Skeletal muscle tissue (tissue), 3 donors: ENCODE measurements at regions not wholly inside any gene's neighbourhood (a gene's known extent, or its start where the extent isn't known, plus 50 kb on each side); places are given as distances from the start of the nearest gene placed in this dataset.

Experiments used
- H3K27ac ChIP-seq: one replicate; pipeline ENCODE4 v1.7.0; 2013; ENCODE audit warnings: mild to moderate bottlenecking, low read depth, low read length, inconsistent platforms
- H3K27me3 ChIP-seq, 3 donors: one replicate each; pipeline ENCODE4 v1.7.0; 2013; ENCODE audit warnings: low read length in 3 of 3; ENCODE audit not compliant: control insufficient read depth in 3 of 3, insufficient read depth in 3 of 3
- H3K36me3 ChIP-seq, 3 donors: one replicate each; pipeline ENCODE4 v1.7.0; 2013; ENCODE audit warnings: low read length in 3 of 3; ENCODE audit not compliant: control insufficient read depth in 3 of 3, insufficient read depth in 3 of 3
- H3K4me1 ChIP-seq, 3 donors: one replicate each; pipeline ENCODE4 v1.7.0; 2013; ENCODE audit warnings: low read length in 3 of 3, mild to moderate bottlenecking in 3 of 3; ENCODE audit not compliant: control insufficient read depth in 3 of 3, insufficient read depth in 3 of 3
- H3K4me3 ChIP-seq, 3 donors: one replicate each; pipeline ENCODE4 v1.7.0; 2013; ENCODE audit warnings: low read length in 3 of 3
- H3K9ac ChIP-seq, 3 donors: one replicate each; pipeline ENCODE4 v1.7.0; 2013; ENCODE audit warnings: low read length in 3 of 3, mild to moderate bottlenecking in 3 of 3, moderate library complexity in 2 of 3, low read depth in 1 of 3
- H3K9me3 ChIP-seq, 3 donors: one replicate each; pipeline ENCODE4 v1.7.0; 2013; ENCODE audit warnings: low read length in 3 of 3; ENCODE audit not compliant: control insufficient read depth in 3 of 3
- donor health status: Osteomylitis.

DNA sequence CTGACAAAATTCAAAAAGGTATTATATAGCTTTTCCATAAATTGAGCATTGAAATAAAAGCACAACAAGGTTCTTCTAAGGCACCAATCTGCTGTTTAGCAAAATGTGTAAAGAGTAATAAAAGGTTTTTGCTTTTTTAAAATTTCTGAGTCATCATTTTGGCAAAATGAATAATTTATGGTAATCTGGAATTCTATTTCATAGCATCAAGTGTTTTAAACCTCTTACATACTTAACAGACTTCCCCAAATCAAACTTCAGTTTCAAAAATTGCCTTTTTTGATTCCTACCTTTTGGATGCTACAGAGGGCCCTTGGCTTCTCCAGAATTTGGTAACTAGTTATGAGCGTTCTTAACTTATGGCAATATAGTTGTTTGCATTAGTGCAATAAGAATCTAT is 154.0 kb upstream of the ELAC2 start:
- Histone ChIP-seq H3K36me3 (no peaks in the 10 kb centered on the region), H3K4me1 (no peaks in the 10 kb centered on the region), H3K27ac (no peak overlapping the region), H3K4me3 (no peak overlapping the region), H3K27me3 (no peaks in the 10 kb centered on the region), H3K9me3 (peaks cover 8 to 14% (median 11%) of the 10 kb centered on the region in 3 donors), H3K9ac (no peak overlapping the region)

DNA sequence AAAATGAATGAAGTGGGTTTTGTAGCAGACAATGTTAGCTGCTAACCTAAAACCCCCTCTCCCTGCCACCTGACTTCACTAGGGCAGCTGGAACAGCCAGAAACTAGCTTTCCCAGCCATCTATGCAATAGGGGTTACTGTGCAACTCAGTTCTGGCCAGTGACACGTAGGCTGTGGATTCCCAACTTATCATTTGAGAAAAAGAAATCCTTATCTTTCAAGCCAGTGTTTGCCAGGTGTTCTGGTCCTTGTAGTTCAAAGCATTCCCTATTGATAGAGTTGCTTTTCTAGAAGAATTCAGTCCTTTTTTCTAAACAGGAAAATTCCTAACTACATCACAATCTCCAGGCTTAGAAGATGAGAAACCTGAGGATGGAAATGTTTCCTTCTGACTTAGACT is 144.5 kb upstream of the ELAC2 start:
- Histone ChIP-seq H3K9me3 (no peaks in the 10 kb centered on the region), H3K4me3 (no peak overlapping the region), H3K4me1 (no peaks in the 10 kb centered on the region), H3K9ac (no peak overlapping the region), H3K27me3 (no peaks in the 10 kb centered on the region), H3K36me3 (no peaks in the 10 kb centered on the region), H3K27ac (no peak overlapping the region)

DNA sequence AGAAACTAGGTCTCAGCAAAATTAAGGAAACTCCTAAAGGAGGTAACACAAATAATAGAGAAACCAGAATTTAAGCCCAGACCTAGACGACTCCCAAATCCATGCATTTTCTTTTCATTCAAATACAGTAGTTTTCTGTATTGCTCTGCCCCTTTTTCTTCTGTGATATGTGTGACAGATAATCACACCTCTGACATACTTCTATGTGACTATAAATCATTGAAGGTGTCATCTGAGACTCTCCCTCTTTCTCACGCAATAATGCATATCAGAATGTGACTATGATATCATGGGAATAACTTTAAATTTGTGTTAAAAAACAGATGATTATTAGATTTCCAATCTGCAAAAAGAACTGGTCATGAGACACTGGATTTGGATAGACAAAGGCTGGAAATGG is 143.0 kb upstream of the ELAC2 start:
- no peaks in the 10 kb centered on the region for H3K36me3 ChIP-seq
- no peaks in the 10 kb centered on the region for H3K9me3 ChIP-seq
- H3K27ac ChIP-seq, result no peak overlapping the region
- no peaks in the 10 kb centered on the region for H3K4me1 ChIP-seq
- no peak overlapping the region for H3K9ac ChIP-seq
- no peak overlapping the region for H3K4me3 ChIP-seq
- no peaks in the 10 kb centered on the region for H3K27me3 ChIP-seq

DNA sequence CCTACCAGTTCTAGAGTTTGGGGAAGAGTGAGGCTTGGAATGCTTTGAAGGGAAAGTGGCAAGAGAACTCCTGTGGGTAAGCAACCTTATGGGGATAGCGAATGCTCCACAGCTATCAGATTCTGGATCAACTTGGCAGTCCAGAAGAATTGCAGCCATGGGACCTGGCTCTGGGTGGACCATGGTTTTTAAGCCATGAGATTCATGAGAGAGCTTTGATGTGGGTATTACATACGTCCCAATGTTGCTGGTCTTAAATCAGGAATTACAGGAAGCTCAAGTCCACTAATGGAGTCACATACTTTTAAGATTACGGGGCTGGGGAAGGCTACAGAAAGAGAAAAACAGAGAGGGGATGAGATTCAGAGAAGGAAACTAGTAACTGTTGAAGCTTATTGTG is 142.5 kb upstream of the ELAC2 start:
- H3K4me1 ChIP-seq, result no peaks in the 10 kb centered on the region
- H3K36me3 ChIP-seq, result no peaks in the 10 kb centered on the region
- H3K4me3 ChIP-seq, result no peak overlapping the region
- H3K27me3 ChIP-seq, result no peaks in the 10 kb centered on the region
- no peak overlapping the region for H3K27ac ChIP-seq
- H3K9me3 ChIP-seq, result no peaks in the 10 kb centered on the region
- H3K9ac ChIP-seq, result no peak overlapping the region

DNA sequence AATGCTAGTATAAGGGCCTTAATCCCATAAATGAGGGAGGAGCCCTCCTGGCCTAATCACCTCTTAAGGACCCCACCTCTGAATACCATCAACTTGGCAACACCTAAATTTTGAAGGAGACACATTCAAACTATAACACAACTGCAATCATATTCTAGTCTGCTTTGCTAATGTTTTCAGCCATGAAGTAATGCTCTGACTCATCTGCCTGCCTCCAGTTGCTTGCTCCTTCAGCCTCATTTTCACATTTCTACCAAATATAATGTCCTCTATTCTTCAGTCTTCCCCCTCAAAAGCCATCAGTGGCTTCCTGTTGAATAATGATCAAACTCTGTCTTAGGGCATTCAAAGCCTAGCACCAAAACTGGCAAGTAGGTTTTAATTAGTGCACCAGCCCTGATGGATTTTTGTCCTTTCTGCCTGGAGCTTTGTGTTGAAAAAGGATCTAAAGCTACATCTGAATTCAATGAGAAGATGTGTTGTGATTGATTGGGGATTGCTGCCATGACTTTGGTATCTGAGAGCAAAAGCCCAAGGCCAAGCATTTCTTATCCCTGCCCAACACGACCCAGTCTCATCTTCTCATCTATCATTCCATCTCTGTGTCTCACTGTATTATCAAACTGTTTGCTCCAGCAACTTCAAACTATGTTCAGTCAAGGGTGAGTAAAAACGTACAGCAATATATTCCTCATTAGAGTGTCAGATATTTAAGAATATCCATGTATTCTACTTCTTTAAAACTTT is 140.8 kb upstream of the ELAC2 start:
- H3K27ac ChIP-seq, result no peak overlapping the region
- H3K9ac ChIP-seq, result no peak overlapping the region
- no peaks in the 10 kb centered on the region for H3K9me3 ChIP-seq
- H3K4me1 ChIP-seq, result no peaks in the 10 kb centered on the region
- H3K36me3 ChIP-seq, result no peaks in the 10 kb centered on the region
- H3K27me3 ChIP-seq, result no peaks in the 10 kb centered on the region
- H3K4me3 ChIP-seq, result no peak overlapping the region

DNA sequence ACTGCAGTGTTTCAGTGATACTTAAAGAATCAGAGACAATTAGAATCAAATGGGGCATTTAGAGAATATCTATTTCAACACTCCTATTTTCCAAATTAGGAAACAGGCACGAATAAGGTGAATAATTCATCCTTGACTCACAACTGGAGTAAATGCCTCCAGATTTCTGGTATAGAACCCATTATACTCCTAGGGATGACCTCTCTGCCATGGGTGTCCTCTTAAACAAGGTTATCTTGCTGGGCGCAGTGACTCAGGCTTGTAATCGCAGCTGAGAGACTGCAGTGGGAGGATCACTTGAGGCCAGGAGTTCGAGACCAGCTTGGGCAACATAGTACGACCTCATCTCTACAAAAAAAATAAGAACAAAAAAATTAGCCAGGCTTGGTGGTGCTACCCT is 139.8 kb upstream of the ELAC2 start:
- Histone ChIP-seq H3K4me1 (no peaks in the 10 kb centered on the region), H3K36me3 (no peaks in the 10 kb centered on the region), H3K4me3 (no peak overlapping the region), H3K9ac (no peak overlapping the region), H3K9me3 (no peaks in the 10 kb centered on the region), H3K27me3 (no peaks in the 10 kb centered on the region), H3K27ac (no peak overlapping the region)

DNA sequence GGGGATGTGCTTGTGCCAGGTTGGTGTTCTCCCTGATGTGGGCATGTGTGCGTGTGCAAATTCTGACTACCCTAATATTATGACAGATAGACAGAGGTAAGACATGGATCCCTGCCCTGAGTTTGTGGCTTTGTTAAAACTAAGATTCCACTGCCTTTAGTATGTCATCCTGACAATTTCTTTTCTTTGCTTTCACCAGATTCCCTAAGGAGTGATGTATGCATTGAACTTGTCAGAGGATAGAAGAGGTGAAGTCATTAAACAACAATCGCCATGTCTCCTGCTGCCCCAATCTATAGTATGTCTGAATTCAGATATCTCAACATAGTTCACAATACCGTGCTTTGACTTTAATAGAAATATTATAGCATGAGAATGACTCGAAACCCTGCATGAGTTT is 137.1 kb upstream of the ELAC2 start:
- H3K36me3 ChIP-seq, result no peaks in the 10 kb centered on the region
- H3K9me3 ChIP-seq, result no peaks in the 10 kb centered on the region

DNA sequence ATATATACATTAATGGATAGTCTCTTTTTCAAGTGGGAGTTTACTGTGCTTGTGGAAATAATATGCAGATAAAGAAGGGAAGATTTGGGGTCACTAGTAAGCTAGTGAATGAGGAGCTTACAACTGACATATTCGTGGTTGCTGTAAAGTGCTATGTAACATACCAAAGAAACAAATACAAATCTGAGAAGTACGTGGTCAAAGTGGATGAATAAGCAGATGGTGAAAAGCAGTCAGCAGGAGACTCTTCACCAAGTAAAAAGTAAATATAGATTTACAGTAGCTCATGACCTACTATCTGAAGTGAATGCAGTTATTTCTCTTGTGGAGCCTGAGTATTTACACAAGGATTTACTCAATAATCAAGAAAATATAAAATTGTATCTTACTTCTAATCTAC is 136.6 kb upstream of the ELAC2 start:
- Histone ChIP-seq H3K9me3 (no peaks in the 10 kb centered on the region), H3K4me3 (no peak overlapping the region), H3K27ac (no peak overlapping the region), H3K4me1 (no peaks in the 10 kb centered on the region), H3K9ac (no peak overlapping the region), H3K36me3 (no peaks in the 10 kb centered on the region), H3K27me3 (no peaks in the 10 kb centered on the region)

More for the DNA sequence above, 137.1 kb upstream of the ELAC2 start:
- Histone ChIP-seq H3K9ac (no peak overlapping the region), H3K27me3 (no peaks in the 10 kb centered on the region), H3K4me3 (no peak overlapping the region), H3K27ac (no peak overlapping the region), H3K4me1 (no peaks in the 10 kb centered on the region)

DNA sequence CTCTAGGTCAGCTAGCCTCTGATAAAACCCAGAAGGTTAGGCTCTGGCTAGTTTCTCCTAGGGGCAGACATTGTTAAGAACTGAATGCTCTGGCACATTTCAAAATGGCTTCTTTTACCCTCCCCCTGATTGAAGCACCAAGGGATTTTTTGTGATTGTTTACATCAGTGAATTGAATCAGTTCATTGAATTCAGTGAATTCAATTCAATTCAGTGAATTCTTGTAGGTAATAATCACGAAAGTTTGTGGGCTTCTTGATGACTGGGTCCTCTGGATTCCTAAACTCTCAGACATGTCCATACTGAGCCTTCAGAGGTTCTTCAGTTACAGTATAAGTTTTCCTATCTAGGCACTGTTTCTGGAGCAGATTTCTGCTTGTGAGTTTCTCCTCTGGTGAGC is 135.2 kb upstream of the ELAC2 start:
- Histone ChIP-seq H3K27ac (no peak overlapping the region), H3K27me3 (no peaks in the 10 kb centered on the region), H3K9ac (no peak overlapping the region), H3K4me1 (no peaks in the 10 kb centered on the region), H3K36me3 (no peaks in the 10 kb centered on the region), H3K9me3 (no peaks in the 10 kb centered on the region), H3K4me3 (no peak overlapping the region)

DNA sequence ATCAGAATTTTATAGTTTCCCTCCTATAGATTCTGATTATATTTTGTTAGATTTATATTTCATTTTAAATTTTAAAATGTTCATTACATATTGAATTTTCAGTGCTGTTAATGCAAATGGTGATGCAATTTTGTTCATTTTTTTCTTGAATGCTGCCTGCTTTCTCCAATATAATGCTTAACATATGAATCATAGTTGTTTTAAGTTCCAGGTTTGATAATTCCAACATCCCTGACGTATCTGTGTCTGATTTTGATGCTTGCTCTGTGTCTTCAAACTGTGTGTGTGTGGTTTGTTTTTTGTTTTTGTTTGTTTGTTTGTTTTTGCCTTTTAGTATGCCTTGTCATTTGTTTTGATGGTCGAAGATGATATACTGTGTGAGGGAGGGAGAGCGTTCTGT is 134.7 kb upstream of the ELAC2 start:
- Histone ChIP-seq H3K36me3 (no peaks in the 10 kb centered on the region), H3K4me3 (no peak overlapping the region), H3K9me3 (no peaks in the 10 kb centered on the region), H3K27ac (no peak overlapping the region), H3K9ac (no peak overlapping the region), H3K27me3 (no peaks in the 10 kb centered on the region), H3K4me1 (no peaks in the 10 kb centered on the region)
